GM19455 (cell line): ENCODE measurements at regions not wholly inside any gene's neighbourhood (a gene's known extent, or its start where the extent isn't known, plus 50 kb on each side); places are given as distances from the start of the nearest gene placed in this dataset.

Source experiments
- ATAC-seq: cut with Tn5 transposase; IDR thresholded peaks from one replicate; pipeline ENCODE4 v1.9.1; 2021; ENCODE audit not compliant: unreplicated experiment

- no peak for ATAC-seq
These were observed 344.1 kb upstream of the MARCKS start for GRCh38 chr6:113513086-113513485.

- ATAC-seq = no peak
These were observed 334.8 kb upstream of the MARCKS start for GRCh38 chr6:113522376-113522775.

- no peak for ATAC-seq
These were observed 332.3 kb upstream of the MARCKS start for GRCh38 chr6:113524826-113525225.

- ATAC-seq = no peak
These were observed 330.6 kb upstream of the MARCKS start for GRCh38 chr6:113526553-113526952.

- no peak for ATAC-seq
These were observed 330.1 kb upstream of the MARCKS start for GRCh38 chr6:113526995-113527394.

GRCh38 chr6:113528111-113528510 is 329.0 kb upstream of the MARCKS start:
- no peak for ATAC-seq

- no peak for ATAC-seq
These were observed 327.9 kb upstream of the MARCKS start for GRCh38 chr6:113529196-113529595.

GRCh38 chr6:113529879-113530278 is 327.3 kb upstream of the MARCKS start:
- ATAC-seq = no peak

- no peak for ATAC-seq
These were observed 326.4 kb upstream of the MARCKS start for GRCh38 chr6:113530769-113531168.

GRCh38 chr6:113539202-113539601 is 317.9 kb upstream of the MARCKS start:
- ATAC-seq = no peak

GRCh38 chr6:113539623-113540022 is 317.5 kb upstream of the MARCKS start:
- ATAC-seq = no peak

GRCh38 chr6:113540466-113540865 is 316.7 kb upstream of the MARCKS start:
- no peak for ATAC-seq

GRCh38 chr6:113551168-113551567 is 306.0 kb upstream of the MARCKS start:
- no peak for ATAC-seq

GRCh38 chr6:113556775-113557174 is 300.4 kb upstream of the MARCKS start:
- ATAC-seq = no peak

- ATAC-seq = no peak
These were observed 298.7 kb upstream of the MARCKS start for GRCh38 chr6:113558431-113558830.

GRCh38 chr6:113558966-113559365 is 298.2 kb upstream of the MARCKS start:
- no peak for ATAC-seq

- ATAC-seq = no peak
These were observed 296.8 kb upstream of the MARCKS start for GRCh38 chr6:113560376-113560775.

GRCh38 chr6:113560908-113561307 is 296.2 kb upstream of the MARCKS start:
- no peak for ATAC-seq

- no peak for ATAC-seq
These were observed 294.9 kb upstream of the MARCKS start for GRCh38 chr6:113562248-113562647.

- no peak for ATAC-seq
These were observed 292.6 kb upstream of the MARCKS start for GRCh38 chr6:113564371-113565171.

- ATAC-seq = no peak
These were observed 291.8 kb upstream of the MARCKS start for GRCh38 chr6:113565306-113565705.

- no peak for ATAC-seq
These were observed 287.0 kb upstream of the MARCKS start for GRCh38 chr6:113570161-113570560.

- no peak for ATAC-seq
These were observed 286.5 kb upstream of the MARCKS start for GRCh38 chr6:113570641-113571040.
